ENCODE measurements at regions not wholly inside any gene's neighbourhood (a gene's known extent, or its start where the extent isn't known, plus 50 kb on each side); places are given as distances from the start of the nearest gene placed in this dataset.

DNA sequence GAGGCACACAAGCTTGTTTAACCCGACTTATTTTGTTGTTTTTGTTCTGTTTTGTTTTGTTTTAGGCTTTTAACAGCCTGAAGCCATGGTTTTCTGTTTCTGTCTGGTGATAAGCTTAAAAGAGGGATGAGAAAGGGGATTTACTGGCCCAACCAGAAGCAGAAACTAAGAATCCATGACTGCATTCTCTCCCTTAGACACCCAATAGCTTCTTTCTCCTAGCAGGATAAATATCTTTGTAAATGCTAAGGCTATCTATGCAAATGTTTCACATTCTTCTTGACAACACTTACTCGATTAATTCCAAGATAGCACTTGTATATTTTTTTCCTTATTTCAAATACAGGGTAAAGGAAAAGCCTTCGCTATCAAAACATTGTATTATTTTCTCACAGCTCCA lies 53.7 kb upstream of the SMAD1 start:
- no peak for DNase-seq

DNA sequence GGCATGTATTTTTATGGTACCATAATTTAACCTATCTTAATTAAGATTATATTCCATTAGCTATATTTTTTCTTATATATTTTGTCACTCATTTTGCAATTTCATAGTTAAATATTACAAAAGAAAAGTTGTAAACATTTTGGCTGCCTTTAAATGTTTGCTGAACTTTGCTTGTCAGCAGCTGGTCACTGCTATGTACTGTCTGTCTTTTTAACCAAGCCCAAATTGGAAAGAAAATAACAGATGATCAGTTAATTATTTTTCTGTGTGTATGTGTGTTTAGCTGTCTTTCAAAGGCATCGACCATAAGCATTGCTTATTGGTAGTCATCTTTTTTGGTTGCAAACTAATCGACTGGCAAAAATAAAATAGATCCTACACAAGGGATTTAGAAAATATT lies 54.4 kb upstream of the SMAD1 start:
- no peak for DNase-seq

DNA sequence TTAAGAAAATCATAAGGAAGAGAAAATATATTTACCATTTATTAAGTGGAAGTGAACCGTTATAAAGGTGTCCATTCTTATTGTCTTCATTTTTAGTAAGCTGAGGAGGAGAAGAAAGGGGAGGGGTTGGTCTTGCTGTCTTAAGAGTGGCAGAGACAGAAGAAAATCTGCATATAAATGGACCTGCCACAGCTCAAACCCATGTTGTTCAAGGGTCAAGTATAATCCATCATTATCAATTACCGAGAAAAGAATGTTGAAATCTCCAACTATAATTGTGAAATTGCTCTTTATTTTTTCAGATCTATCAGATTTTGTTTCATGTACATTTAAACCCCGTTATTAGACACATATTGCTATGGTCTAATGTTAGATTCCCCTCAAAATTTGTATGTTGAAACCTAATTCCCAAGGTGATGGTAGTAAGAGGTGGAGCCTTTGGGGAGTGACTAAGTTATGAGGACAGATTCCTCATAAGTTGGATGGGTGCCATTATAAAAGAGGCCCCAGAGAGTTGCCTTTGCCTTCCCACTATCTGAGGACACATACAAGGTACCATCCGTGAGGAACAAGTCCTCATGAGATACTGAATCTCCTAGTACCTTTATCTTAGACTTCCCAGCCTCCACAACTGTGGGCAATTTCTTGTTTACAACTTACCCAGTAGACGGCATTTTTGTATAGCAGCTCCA lies 58.5 kb upstream of the SMAD1 start:
- no peak for DNase-seq

DNA sequence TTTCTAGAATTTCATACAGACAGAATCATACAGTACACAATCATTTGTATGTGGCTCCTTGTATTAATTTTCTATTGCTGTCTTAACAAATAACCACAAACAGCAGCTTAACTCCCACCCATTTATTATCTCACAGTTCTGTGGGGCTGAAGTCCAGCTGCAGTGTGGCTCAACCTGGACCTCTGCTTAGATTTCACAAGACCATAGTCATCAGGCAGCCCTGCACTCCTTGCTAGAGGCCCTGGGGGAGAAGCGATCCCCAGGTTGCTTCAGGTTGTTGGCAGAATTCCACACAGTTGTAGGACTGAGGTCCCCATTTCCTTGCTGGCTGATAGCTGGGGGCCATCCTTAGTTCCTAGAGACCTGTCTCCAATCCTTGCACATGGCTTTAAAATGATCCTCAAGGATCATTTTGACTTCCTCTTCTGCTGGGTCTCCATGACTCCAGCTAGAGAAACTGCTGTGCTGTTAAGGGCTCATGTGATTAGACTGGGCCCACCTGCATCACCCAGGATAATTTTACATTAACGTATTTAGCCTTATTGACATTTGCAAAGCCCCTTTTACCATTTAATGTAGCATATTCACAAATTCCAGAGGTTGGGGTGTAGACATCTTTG lies 60.9 kb upstream of the SMAD1 start:
- DNase-seq, result no peak

DNA sequence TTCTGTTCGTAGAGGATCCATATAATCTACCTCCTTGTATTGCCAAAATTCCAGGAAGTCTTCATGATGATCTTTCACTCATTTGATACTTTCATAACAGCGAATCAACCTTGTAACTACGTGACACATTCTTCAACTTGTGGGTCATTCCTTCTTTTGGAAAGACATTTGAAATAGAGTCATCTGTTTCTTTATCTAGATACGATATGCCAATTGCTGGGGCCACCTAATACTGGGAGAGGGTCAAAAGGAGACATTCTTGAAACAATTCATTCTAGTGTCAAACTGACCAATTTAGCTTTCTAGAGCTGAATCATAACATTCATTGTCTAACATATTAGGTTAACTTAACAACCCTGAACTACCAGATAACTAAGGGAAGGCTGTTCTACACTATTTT lies 62.9 kb upstream of the SMAD1 start:
- DNase-seq, result no peak

DNA sequence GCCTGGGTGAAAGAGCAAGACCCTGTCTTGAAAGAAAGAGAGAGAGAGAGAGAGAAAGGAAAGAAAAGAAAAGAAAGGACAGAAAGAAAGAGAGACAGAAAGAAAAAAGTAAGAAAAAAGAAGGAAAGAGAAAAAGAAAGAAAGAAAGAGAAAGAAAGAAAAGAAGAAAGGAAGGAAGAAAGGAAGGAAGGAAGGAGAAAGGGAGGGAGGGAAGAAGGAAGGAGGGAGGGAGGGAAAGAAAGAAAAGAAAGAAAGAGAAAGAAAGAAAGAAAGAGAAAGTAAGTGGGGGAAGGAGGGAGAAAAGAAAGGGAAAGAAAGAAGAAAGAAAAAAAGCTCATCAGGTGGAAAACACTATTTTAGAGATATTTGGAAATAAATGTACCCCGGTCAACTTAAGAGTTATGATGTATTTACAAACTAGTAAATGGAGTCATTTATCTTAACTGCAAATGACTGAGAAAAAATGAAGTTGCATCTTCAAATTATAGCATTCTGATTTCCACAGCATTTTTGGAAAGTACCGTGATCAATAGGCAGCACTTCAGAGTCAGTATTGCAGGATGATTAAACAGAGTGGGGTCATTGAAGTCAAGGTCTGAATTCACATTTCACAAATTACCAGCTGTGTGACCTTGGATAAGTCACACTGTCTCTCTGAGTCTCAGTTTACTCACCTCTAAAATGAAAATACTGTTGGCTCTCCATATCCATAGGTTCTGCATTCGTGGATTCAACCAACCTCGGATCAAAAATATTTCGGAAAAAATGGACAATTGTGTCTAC lies 64.1 kb upstream of the SMAD1 start:
- no peak for DNase-seq

DNA sequence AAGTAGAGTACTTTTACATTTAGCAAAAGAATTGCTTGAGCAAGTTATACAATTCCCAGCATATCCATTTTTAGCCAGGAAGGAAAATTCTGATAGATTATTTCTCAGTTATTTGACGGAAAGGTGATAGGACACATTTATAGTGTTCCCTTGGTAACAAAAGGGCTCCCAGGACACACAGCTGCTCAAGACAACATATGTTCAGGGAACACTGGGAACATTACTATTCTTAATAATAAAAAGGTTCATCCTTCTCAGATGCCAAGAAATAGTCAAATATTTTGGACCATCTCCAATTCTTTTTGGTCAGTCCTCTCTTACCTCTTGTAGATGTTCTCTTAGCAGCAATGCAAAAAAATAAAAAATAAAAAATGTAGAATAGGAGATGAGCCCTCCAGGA lies 66.8 kb upstream of the SMAD1 start:
- no peak for DNase-seq

DNA sequence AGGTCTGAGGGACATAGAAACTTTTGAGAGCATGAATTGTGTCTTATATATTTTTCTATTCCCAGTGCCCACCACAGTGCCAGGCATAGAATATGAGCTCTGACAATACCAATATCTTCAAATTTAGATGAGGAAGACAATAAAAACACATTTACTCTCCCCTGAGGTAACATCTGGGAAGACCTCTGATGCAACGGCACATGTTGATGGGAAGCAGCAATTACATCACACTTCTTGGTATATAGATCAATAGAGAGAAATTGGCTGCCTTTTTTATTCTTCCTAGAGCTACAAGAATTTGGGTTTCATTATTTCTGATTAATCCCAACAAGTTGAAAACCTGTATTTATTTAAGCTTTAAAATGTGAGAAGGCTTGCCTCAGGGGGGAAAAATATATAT lies 67.4 kb upstream of the SMAD1 start:
- no peak for DNase-seq

DNA sequence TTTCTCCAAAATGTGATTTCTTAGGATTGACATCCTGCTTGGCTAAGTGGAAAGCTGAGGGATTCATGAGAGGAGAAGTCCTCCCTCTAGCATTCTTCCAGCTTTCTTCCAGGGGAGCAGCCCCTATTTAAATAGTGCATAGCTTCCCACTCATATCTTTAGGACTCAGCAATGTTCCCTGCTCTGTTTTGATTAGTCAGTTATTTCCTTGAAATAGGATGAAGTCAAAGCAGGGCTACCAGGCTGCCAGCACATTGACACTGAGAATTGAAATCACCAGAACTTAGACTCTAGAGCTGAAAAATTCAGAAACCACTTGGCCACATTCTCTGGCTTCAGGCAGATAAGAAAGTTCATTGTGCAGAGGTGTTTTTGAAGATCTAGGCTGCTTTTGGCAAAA lies 74.7 kb upstream of the SMAD1 start:
- DNase-seq, result no peak

DNA sequence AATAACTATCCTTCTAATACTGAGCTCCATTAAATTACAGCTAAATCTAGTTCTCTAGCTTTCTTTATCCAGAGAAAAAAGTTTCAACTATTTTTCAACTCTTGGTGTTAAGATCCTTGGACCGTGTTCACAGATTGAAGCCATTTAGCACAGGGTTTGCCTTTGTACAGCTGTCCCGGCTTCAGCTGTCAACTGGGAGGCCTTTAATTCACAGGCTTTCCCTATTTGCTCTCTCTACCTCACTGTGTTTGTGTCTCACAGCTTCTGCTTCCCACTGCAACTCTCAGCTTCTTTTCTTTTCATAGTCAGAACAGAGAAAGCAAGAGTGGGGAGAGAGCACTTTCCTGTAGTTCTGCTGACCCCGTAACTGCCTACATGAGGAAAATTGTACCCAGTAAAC lies 76.9 kb upstream of the SMAD1 start:
- no peak for DNase-seq

DNA sequence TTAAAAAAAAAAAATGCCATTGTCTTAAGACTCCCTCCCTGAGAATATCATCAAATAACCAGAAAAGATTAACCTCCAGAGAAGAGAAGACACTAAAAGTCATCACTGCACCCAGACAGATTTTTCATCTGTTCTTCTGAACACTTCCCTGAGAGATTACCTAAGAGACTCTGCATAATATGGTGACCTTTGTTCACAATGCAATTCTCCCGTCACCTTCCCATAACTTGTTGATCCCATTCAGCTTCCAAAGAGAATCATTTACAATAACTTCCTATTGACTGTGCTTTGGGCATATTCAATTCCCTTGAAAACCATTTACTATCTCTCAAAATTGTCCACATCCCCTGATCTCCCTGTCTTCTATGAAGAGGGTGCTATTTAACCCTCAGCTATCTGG lies 85.1 kb upstream of the SMAD1 start:
- DNase-seq, result no peak

DNA sequence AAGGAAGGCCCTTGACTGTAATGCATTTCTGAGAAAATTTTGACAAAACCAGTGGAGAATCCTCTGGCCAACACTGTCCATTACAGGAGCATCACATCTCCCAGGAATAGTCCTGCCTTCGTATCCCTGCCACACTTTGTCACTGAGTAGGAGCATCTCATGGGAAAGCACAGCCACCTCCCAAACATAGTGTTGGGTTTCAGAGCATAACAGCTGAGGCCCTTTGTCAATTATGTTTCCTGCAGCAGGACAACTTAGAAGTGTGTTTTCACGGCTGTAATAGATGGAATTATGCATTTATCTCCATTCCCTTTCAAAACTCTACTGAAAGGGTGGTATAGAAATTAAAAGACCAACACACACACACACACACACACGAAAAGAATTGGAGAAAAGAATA lies 91.1 kb upstream of the SMAD1 start:
- DNase-seq, result no peak

DNA sequence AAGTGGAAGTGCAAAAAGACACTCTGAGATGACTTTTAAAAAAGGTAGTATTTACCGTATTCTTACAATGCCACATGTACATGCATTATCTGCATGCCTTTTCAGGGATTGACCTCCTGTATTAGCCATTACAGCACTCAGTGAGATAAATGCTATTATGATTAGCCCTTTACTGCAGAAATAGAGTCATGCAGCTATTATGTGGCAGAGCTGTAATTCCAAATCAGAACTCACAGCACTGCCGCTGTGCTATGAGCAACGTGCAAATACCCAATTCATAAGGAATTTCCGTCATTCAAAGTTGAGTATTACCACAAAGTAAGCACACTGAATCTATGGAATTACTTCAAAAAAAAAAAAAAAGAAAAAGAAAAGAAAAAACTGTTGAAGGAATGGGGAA lies 92.1 kb upstream of the SMAD1 start:
- DNase-seq, result no peak

DNA sequence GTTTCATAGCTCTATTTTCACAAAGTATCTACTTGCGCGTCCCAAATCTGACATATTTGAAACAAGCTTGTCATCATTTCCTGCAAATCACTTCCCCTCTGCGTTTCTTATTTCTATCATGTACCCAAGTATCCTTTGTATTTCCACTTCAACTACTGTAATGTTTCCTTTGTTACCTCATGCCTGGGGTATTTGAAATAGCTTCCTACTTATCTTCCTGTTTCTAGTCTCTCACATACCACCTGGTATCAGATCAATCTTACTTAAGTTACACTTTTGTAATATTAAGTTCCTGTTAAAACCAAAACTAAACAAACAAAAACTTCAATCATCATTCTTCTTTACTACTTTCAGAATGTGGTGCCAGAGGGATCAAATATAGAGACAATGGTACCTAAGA lies 93.6 kb upstream of the SMAD1 start:
- DNase-seq, result no peak

DNA sequence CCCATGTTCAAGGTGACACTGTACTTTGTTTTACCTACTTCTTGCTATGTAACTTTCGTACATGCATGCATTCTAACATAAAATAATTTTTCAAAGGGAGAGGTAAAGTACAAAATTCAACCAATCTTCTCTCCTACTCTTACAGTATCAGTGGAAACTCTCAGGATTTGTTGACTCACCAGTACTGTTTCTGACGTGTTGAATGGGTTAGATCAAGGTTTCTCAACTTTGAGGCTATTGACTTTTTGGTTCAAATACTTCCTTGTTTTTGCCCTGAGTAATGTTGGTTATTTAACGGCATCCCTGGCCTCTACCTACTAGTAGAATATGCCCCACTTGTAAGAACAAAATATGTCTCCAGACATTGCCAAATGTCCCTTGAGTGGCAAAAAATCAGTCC lies 94.6 kb upstream of the SMAD1 start:
- no peak for DNase-seq

DNA sequence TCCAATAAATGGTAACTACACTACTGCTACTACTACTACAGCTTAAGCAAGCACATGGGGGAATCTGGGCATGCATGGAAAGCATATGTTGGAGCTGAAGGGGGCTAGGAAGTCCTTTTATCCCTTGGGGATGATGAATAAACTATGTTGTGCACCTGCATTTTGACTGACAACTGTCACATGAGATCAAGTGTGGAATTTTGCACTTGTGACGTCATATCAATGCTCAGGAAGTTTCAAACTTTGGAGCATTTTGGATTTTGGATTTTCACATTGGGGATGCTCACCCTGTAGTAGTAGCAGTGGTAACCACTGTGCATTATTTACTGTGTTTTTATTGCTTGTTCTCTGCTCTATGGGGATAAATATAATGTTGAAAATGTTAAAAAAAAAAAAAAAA lies 100.5 kb upstream of the SMAD1 start:
- no peak for DNase-seq

DNA sequence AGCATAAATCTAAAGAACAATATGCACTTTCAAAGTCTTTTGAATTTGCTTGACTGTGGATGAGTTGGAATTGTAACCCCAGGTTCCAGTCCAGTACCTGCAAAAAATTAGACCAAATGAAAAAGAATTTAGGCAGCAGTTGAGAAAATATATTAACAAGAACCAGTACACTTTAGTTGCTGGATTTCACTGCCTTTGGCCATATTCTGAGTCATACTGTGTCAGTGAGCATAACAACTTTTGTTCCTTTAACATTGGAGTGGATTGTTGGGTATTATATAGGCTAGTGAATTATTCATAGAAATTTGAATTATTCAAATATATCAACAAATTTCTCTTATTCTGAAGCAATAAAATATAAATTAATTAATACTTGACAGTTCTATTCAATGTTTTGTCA lies 101.5 kb upstream of the SMAD1 start:
- no peak for DNase-seq

DNA sequence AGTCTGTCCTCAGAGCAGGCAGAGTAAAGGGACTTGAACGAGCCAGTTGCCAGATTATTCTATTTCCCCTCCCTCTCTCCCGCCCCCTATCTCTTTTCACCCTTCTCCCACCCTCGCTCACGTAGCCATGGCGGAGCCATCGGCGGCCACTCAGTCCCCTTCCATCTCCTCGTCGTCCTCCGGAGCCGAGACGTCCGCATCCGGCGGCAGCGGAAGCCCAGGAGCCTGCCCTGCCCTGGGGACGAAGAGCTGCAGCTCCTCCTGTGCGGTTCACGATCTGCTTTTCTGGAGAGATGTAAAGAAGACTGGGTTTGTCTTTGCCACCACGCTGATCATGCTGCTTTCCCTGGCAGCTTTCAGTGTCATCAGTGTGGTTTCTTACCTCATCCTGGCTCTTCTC lies 106.2 kb upstream of the SMAD1 start:
- DNase-seq, result no peak

DNA sequence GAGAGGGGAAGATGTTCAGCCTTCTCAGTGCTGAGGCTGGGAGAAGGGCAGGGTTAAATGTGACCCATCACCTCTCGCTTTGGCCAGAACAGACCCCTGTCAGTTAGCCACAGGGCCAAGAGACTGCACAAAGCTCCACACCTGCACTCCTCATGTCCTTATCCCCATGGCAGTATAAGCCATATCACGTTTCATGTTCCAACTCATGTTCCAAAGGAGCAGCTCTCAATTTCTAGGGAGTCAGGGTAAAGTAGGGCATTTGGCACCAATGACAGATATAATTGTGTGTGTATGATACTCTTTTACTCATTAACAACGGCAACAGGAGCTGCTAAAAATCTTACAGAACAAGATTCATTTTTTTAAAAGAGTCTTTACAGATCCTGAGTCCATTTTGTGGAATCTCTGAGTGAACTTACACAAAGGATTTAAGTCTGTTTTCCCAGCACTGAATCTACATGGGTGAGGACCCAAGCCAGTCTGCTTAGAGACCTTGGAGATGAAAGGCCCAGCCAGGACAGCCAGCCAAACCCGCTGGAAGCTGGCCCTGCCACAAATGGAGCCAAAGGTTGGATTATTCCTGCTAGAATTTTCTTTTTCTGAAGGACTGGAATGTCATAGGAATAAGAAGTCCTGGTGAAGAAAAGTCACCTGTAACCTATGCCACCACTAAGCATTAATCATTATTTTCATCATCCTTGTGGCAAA lies 129.1 kb upstream of the SMAD1 start:
- no peak for DNase-seq

DNA sequence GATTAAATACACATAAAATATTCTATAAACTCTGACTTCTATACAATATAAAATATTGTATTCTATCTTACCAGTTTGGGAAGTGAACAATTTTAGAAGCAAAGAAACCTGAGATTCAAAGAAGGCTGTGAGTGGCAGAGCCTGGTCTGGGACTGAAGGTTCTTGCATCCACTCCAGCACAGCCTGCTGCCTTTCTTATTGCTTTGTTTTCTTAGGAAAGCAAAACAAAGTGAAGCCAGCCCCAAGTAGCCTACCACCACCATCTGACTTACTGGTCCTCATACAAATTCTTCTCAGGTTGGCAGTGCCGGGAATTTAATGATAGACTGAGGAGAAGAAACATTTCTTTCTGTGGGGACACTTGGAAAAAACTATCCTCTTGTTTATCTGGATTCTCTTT lies 129.7 kb upstream of the SMAD1 start:
- DNase-seq, result no peak

DNA sequence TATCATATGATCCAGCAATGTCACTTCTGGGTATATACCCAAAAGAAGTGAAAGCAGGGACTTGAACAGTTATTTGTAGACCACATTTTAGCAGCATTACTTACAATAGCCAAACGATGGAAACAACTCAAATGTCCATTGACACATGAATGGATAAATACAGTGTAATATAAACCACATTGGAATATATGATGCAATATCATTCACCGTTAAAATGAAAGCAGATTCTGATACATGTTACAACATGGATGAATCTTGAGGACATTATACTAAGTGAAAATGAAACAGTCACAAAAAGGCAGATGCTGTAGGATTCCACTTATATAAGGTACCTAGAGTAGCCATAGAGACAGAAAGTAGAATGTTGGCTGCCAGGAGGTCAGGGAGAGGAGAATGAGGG lies 130.5 kb upstream of the SMAD1 start:
- no peak for DNase-seq

DNA sequence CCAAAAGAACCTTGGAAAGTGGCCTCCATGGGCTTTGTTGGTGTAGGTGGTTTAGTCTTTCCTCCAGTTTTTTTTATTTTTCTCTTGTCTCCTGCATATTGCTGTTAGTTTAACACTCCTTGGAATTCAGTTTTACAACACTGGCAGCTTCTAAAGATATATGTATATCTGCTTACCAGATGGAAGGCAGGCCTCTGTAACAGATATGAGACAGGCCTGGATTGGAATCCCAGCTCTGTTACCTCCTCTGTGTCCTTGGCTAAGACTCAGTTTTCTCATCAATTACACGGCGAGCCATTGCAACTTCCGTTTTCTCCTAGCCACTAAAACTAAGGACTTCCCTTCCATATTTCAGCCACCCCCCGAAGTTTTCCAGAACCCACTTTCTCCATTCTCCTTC lies 133.4 kb upstream of the SMAD1 start:
- DNase-seq, result no peak

DNA sequence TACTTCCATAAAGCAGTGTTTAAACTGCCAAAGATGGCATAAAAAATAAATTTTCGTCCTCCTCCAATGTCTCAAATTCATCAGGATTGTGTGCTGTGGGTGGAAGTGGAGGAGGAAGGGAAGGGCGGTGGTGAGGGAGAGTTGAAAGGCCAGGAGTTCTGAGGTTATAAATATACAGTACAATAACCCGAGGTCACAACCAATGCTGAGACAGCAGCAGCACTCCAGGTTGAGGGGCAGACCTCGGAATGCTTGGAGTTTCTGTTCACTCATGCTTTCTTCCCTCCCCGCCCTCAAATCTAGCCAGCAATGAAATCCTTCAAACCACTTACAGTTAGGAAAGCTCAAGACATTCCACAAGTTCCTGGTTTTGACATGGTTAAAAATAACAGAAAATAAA lies 134.0 kb upstream of the SMAD1 start:
- no peak for DNase-seq

DNA sequence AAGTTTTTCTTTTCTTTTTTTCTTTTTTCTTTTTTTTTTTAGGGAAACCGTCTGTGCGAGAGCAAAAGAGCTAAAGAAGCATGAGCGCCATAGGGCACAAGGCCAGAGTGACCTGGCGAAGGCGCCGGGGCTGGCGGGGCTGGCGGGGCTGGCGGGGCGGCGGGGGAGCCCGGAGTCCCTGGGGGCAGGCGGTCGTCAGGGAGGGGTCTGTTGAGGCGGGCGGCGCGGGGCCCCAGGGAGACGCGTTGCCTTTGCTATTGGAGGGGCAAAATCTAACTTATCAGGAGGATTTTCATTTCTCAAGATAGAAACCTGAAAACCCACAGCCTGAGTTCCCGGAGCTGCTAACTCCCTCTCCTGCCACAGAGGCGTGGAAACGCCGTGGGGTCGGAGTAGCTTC lies 135.6 kb upstream of the SMAD1 start:
- DNase-seq, result no peak

All from stimulated activated CD8-positive, alpha-beta memory T cell treated with anti-CD3 and anti-CD28 coated beads, Interleukin-4, amount 100 ng/mL, for 48 hours (primary cell).